ENCODE measurements at regions not wholly inside any gene's neighbourhood (a gene's known extent, or its start where the extent isn't known, plus 50 kb on each side); places are given as distances from the start of the nearest gene placed in this dataset.

DNA sequence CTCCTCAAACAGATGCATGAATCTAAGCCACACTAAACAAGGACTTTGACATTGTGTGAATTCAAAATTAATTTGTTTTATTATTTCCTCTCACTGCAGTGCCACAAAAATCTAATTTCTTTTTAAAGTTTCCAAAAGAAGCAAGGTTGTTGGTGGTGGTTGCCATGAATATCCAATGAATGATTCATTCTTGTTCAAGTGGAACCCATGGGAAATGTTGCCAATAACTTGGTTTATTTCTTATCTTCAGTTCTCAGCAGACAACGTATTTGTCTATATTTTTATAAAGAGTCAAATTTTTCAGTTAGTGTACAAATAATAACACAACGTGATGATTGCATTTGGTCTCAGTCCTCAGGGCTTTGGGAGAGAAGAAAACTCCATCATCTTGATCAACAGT lies 309.4 kb upstream of the NOCT start:
- H2AFZ ChIP-seq (ENCODE audit: low read depth, low read length): no peak overlapping the region
- H3K9ac ChIP-seq (replicated peaks; ENCODE audit: extremely low read depth, insufficient read depth, low read length): no peak overlapping the region
- FAIRE-seq (no peak), DNase-seq (ENCODE audit: low read depth, low spot score) (no peak)
- H3K4me2 ChIP-seq (ENCODE audit: insufficient read depth, low read length): no peak overlapping the region
- H4K20me1 ChIP-seq (replicated peaks; ENCODE audit: control insufficient read depth, extremely low read depth, insufficient read depth, low read length): no peaks in the 10 kb centered on the region
- dilution Hi-C loops (cut with MboI; ENCODE audit: extremely low pct_ligation_motif_present, low sequenced_read_pairs) (no loop called here), intact Hi-C loops (cut with micrococcal nuclease) (no loop called here)
- CTCF ChIA-PET: no interaction called here
- H3K9me1 ChIP-seq (replicated peaks; ENCODE audit: control insufficient read depth, extremely low read depth, insufficient read depth, low read length): no peaks in the 10 kb centered on the region
- H3K9me3 ChIP-seq (replicated peaks; ENCODE audit: control insufficient read depth, insufficient read depth, low read length): no peaks in the 10 kb centered on the region
- H3K36me3 ChIP-seq (ENCODE audit: control insufficient read depth in 2 of 2, extremely low read depth in 1 of 2, insufficient read depth in 2 of 2, low read length in 2 of 2): no peaks in the 10 kb centered on the region
- H3K79me2 ChIP-seq (ENCODE audit: control insufficient read depth, insufficient read depth, low read length): no peaks in the 10 kb centered on the region
- peaks cover 1 to 7% of the 10 kb centered on the region in 2 experiments for H3K27me3 ChIP-seq (ENCODE audit: control insufficient read depth in 2 of 2, insufficient read depth in 2 of 2, low read length in 2 of 2)
- H3K27ac ChIP-seq (ENCODE audit: insufficient read depth, low read depth, low read length): no peak overlapping the region
- H3K4me3 ChIP-seq (replicated peaks in 1 of 3; ENCODE audit: insufficient read depth in 1 of 3, low read depth in 1 of 3, low read length in 3 of 3): no peak overlapping the region
- POLR2A ChIA-PET: no interaction called here
- no peaks in the 10 kb centered on the region for H3K4me1 ChIP-seq (ENCODE audit: control insufficient read depth, extremely low read depth, insufficient read depth, low read length)
- TF ChIP-seq FOS (IDR thresholded peaks at IDR 0.05; ENCODE audit: borderline replicate concordance, insufficient read depth, low read length) (no peak), EZH2 (IDR thresholded peaks at IDR 0.05; ENCODE audit: borderline replicate concordance, low read depth, low read length, severe bottlenecking) (no peak), MYC (IDR thresholded peaks at IDR 0.05; ENCODE audit: low read depth, low read length) (no peak), GATA2 (IDR thresholded peaks at IDR 0.05; ENCODE audit: insufficient read depth, insufficient read length, low read depth, low read length) (no peak), CTCF (IDR thresholded peaks at IDR 0.05; ENCODE audit: extremely low read depth in 1 of 2, insufficient read depth in 1 of 2, low read depth in 1 of 2, low read length in 2 of 2) (no peak), MAX (IDR thresholded peaks at IDR 0.05; ENCODE audit: insufficient read depth, insufficient read length) (no peak), POLR2AphosphoS5 (IDR thresholded peaks at IDR 0.05; ENCODE audit: insufficient read depth, low read depth, low read length) (no peak), POLR2A (IDR thresholded peaks at IDR 0.05; ENCODE audit: low read depth, low read length) (no peak), JUN (IDR thresholded peaks at IDR 0.05; ENCODE audit: borderline replicate concordance, insufficient read depth, insufficient read length, low read depth) (no peak)
- BruUV-seq (replicated peaks): no TSS peak
